BJ (cell line): ENCODE measurements at regions not wholly inside any gene's neighbourhood (a gene's known extent, or its start where the extent isn't known, plus 50 kb on each side); places are given as distances from the start of the nearest gene placed in this dataset.

ENCODE experiments used
- CTCF ChIA-PET: fragments of 350-600 bp; formaldehyde crosslinking; extraction: SDS; loops from one replicate; lab custom pipeline; 2021; ENCODE audit warnings: antibody characterized with exemption, inconsistent platforms; lab: Yijun Ruan, JAX
- POLR2A ChIA-PET: fragments of 300-600 bp; sonication (Branson Sonifier 250); formaldehyde crosslinking; extraction: SDS; loops from one replicate; lab custom pipeline; 2021; ENCODE audit warnings: antibody characterized with exemption; lab: Charles Lee
- DNase-seq: peaks from one replicate; pipeline ENCODE4 v3.0.0-alpha.2; 2011; ENCODE audit warnings: low read depth
- H3K27me3 ChIP-seq: 2 replicates; pipeline ENCODE4 v1.6.0; 2011; ENCODE audit warnings: low read length; ENCODE audit not compliant: control insufficient read depth, insufficient read depth
- H3K36me3 ChIP-seq: 2 replicates; pipeline ENCODE4 v1.5.1; 2011; ENCODE audit warnings: low read length; ENCODE audit not compliant: control insufficient read depth, insufficient read depth
- H3K4me3 ChIP-seq: 2 replicates; pipeline ENCODE4 v1.5.1; 2011; ENCODE audit warnings: low read depth, mild to moderate bottlenecking, control low read depth, low read length
- TF ChIP-seq, protein P1 (sequence below): IDR thresholded peaks from 2 replicates; pipeline ENCODE4 v1.5.1; 2011; ENCODE audit warnings: low read depth, mild to moderate bottlenecking, control low read depth, inconsistent platforms, low read length, moderate library complexity; ENCODE audit not compliant: insufficient read depth

DNA sequence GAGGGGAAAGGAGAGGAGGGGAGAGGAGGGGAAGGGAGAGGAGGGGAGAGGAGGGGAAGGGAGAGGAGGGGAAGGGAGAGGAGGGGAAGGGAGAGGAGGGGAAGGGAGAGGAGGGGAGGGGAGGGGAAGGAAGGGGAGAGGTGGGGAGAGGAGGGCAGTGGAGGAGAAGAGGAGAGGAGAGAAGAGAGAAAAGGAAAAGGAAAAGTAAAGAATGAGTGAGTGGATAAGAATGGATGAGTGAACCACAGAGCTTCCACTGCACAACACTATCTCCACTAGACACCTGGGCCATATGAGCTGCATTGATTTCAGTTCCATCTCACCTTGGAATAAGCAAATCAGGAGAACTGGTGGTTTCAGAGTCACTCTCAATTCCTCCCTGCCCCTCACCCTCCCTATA, 204.1 kb upstream of the TOX3 start:
- CTCF ChIA-PET: no interaction called here

DNA sequence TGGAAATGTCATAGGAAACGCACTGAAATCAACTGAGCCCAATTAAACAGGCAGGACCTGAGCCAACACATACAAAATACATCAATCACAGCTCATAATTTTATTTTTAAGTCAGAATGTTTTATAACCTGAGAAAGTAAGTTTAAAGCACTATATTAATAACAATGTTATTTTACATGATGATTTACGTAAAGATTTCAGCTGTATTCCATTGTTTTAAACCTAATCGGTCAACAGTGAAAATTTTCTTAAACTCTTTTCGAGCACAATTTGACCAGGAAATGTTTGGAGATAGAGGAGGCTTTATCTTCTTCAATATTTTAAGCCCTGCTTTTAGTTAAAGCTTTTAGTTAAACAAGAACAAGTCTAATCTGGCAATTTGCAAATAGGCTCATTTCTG, 201.8 kb upstream of the TOX3 start:
- POLR2A ChIA-PET: no interaction called here
- H3K4me3 ChIP-seq: no peak overlapping the region
- CTCF ChIA-PET: no interaction called here
- no peak for DNase-seq
- TF ChIP-seq, protein P1, sequence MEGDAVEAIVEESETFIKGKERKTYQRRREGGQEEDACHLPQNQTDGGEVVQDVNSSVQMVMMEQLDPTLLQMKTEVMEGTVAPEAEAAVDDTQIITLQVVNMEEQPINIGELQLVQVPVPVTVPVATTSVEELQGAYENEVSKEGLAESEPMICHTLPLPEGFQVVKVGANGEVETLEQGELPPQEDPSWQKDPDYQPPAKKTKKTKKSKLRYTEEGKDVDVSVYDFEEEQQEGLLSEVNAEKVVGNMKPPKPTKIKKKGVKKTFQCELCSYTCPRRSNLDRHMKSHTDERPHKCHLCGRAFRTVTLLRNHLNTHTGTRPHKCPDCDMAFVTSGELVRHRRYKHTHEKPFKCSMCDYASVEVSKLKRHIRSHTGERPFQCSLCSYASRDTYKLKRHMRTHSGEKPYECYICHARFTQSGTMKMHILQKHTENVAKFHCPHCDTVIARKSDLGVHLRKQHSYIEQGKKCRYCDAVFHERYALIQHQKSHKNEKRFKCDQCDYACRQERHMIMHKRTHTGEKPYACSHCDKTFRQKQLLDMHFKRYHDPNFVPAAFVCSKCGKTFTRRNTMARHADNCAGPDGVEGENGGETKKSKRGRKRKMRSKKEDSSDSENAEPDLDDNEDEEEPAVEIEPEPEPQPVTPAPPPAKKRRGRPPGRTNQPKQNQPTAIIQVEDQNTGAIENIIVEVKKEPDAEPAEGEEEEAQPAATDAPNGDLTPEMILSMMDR: no peak
- no peaks in the 10 kb centered on the region for H3K36me3 ChIP-seq
- H3K27me3 ChIP-seq: no peaks in the 10 kb centered on the region

More for the DNA sequence above, 204.1 kb upstream of the TOX3 start:
- Histone ChIP-seq H3K36me3 (no peaks in the 10 kb centered on the region), H3K27me3 (no peaks in the 10 kb centered on the region), H3K4me3 (no peak overlapping the region)
- DNase-seq: no peak
- TF ChIP-seq, protein P1: no peak
- POLR2A ChIA-PET: no interaction called here

DNA sequence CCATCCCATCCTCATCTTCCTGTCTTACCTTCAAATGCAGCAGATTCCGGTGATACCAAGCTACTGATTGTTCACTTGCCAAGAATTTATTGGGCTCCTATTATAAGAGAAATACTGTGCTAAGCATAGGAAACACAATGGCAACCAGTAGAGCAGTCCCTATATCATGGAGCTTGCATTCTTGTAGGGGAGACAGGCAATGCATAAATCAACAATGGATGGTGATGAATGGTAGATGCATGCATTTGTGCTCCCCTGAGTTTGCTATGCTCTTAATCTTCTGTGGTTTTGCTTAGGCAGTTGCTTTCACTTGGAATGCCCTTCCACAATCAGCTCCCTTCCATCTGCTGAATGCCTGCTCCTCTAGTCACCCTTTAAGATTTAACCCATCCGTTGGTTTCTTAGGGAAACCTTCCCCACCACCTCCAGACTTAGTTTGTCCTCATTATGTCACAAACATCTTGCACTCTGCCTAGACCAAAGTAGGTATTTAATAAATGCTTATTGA, 200.2 kb upstream of the TOX3 start:
- TF ChIP-seq, protein P1: no peak
- H3K4me3 ChIP-seq: no peak overlapping the region
- DNase-seq: no peak
- H3K36me3 ChIP-seq: no peaks in the 10 kb centered on the region
- no peaks in the 10 kb centered on the region for H3K27me3 ChIP-seq
- ChIA-PET CTCF (no interaction called here), POLR2A (no interaction called here)

DNA sequence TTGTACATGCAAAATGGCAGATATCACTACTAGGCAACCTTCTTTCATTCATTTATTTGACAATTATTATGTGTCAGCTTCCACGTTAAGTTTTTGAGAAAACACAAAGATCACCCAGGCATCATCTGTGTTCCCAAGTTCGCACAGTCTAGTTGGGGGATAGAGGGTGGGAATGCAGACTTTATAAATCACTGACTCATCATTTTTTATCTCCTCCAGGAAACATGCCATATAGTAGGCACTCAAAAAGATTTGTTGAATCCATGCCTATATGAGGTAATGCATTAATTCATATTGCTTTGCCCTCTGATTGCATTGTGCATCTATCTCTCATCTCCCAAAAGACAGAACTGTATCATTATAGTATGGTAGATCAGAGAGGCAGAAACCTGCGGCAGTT, 196.8 kb upstream of the TOX3 start:
- ChIA-PET CTCF (interaction anchor here (1.0 kb wide), 1 partner anchor 50 kb away, joined by 3 read pairs; no protein-coding TSS in a partner anchor), POLR2A (no interaction called here)
- TF ChIP-seq, protein P1: no peak
- no peak overlapping the region for H3K4me3 ChIP-seq
- no peaks in the 10 kb centered on the region for H3K36me3 ChIP-seq
- DNase-seq: no peak
- H3K27me3 ChIP-seq: no peaks in the 10 kb centered on the region

DNA sequence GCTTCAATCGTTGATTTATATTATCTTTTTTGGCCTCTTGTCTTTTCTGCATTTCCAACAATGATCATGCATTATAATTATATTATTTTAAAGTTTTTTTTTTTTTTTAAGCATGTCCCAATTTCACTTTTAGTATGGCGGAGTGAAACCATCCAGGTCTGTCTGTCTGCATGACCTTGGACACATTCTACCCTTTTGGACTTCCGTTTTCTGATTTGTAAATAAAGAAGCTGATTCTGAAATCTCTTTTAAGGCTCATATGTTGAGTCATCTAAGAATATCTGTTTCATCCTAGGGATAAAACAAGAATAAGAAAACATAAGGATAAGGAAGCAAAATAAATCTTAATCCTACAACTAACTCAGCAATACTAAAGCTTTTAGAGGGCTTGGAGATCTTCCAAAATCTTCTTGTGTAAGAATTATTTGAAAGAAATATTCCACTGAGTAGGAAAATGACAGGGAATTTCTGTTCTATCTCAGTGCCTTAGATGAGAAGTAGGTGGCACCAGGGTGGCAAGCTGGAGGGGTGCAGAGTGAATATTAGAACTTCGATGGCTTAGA, 195.7 kb upstream of the TOX3 start:
- H3K4me3 ChIP-seq: no peak overlapping the region
- DNase-seq: no peak
- TF ChIP-seq, protein P1: no peak
- ChIA-PET CTCF (interaction anchor here (1.0 kb wide), 1 partner anchor 51 kb away, joined by 3 read pairs; no protein-coding TSS in a partner anchor), POLR2A (no interaction called here)
- H3K36me3 ChIP-seq: no peaks in the 10 kb centered on the region
- H3K27me3 ChIP-seq: no peaks in the 10 kb centered on the region
